DND-41 (cell line): ENCODE measurements at regions not wholly inside any gene's neighbourhood (a gene's known extent, or its start where the extent isn't known, plus 50 kb on each side); places are given as distances from the start of the nearest gene placed in this dataset.

Experiments
- CTCF ChIP-seq: IDR thresholded peaks from 2 replicates; pipeline ENCODE4 v1.5.1; 2012; ENCODE audit warnings: borderline replicate concordance, low read length, moderate library complexity, mild to moderate bottlenecking; ENCODE audit not compliant: poor library complexity, severe bottlenecking; ENCODE audit errors: extremely low read depth
- EZH2 ChIP-seq: IDR thresholded peaks from 3 replicates; pipeline ENCODE4 v1.6.1; 2012; ENCODE audit warnings: borderline replicate concordance, low read depth, mild to moderate bottlenecking, moderate library complexity, low read length, inconsistent platforms; ENCODE audit not compliant: severe bottlenecking

GRCh38 chr11:22044126-22044525, 148.8 kb upstream of the ANO5 start:
- TF ChIP-seq EZH2 (no peak), CTCF (no peak)
